H1 (cell line): ENCODE measurements at regions not wholly inside any gene's neighbourhood (a gene's known extent, or its start where the extent isn't known, plus 50 kb on each side); places are given as distances from the start of the nearest gene placed in this dataset.

Experiments
- CTCF ChIA-PET: fragments of 300-600 bp; sonication (Branson Sonifier 250); formaldehyde crosslinking; loops from one replicate; lab custom pipeline; 2021; ENCODE audit not compliant: partially characterized antibody; lab: Charles Lee
- POLR2A ChIA-PET: fragments of 300-600 bp; sonication (Branson Sonifier 250); formaldehyde crosslinking; loops from one replicate; lab custom pipeline; 2021; ENCODE audit warnings: inconsistent platforms; ENCODE audit not compliant: partially characterized antibody; lab: Charles Lee
- DNase-seq, 2 experiments: peaks; one replicate each; pipeline versions ENCODE4 v3.0.0 to v3.0.0-alpha.2; 2010 to 2022; ENCODE audit warnings: low spot score in 2 of 2, low read depth in 1 of 2, mixed read lengths in 1 of 2
- FAIRE-seq: peaks from 2 replicates; lab custom pipeline; 2011; peaks lifted over from hg19 to GRCh38; lab: Jason Lieb, UNC
- H2AFZ ChIP-seq: 2 replicates; pipeline ENCODE4 v1.8.1; 2012; ENCODE audit warnings: low read length, inconsistent platforms
- H2AK5ac ChIP-seq: 2 replicates; pipeline ENCODE4 v1.6.1; 2013; ENCODE audit warnings: low read depth, low read length
- H2BK120ac ChIP-seq: replicated peaks from 2 replicates; pipeline ENCODE3; 2013; ENCODE audit warnings: low read depth, low read length, inconsistent platforms
- H2BK12ac ChIP-seq: 2 replicates; pipeline ENCODE4 v1.6.1; 2013; ENCODE audit warnings: low read depth, low read length
- H2BK15ac ChIP-seq: 2 replicates; pipeline ENCODE4 v1.6.1; 2013; ENCODE audit warnings: low read length
- H2BK20ac ChIP-seq: 2 replicates; pipeline ENCODE4 v1.6.1; 2013; ENCODE audit warnings: low read length
- H2BK5ac ChIP-seq: 2 replicates; pipeline ENCODE4 v1.6.1; 2013; ENCODE audit warnings: low read depth, low read length
- H3K14ac ChIP-seq: 2 replicates; pipeline ENCODE4 v1.6.1; 2013; ENCODE audit warnings: inconsistent platforms; ENCODE audit not compliant: insufficient read length
- H3K18ac ChIP-seq: 2 replicates; pipeline ENCODE4 v1.6.1; 2013; ENCODE audit warnings: low read length; ENCODE audit errors: extremely low read depth
- H3K23ac ChIP-seq: 2 replicates; pipeline ENCODE4 v1.6.1; 2013; ENCODE audit warnings: inconsistent platforms; ENCODE audit not compliant: insufficient read length
- H3K23me2 ChIP-seq: 2 replicates; pipeline ENCODE4 v1.6.1; 2013; ENCODE audit warnings: low read depth, low read length
- H3K27ac ChIP-seq: 2 replicates; pipeline ENCODE4 v1.6.1; 2011; ENCODE audit warnings: low read depth, low read length, inconsistent platforms
- H3K27me3 ChIP-seq, 4 experiments: replicated peaks in 1 of 4; 1 replicate in 1 of 4; 2 replicates in 3 of 4; pipeline versions ENCODE4 v1.6.1 to v1.8.1; 2011 to 2013; ENCODE audit warnings: low read length in 3 of 4, mild to moderate bottlenecking in 3 of 4, inconsistent platforms in 2 of 4, mixed read lengths in 2 of 4, moderate library complexity in 1 of 4; ENCODE audit not compliant: control insufficient read depth in 3 of 4, insufficient read depth in 3 of 4; ENCODE audit errors: extremely low read depth in 1 of 4
- H3K36me3 ChIP-seq, 4 experiments: 2 replicates each; pipeline versions ENCODE4 v1.6.1 to v1.8.1; 2011 to 2013; ENCODE audit warnings: mild to moderate bottlenecking in 4 of 4, low read length in 3 of 4, moderate library complexity in 2 of 4, control low read depth in 1 of 4, inconsistent platforms in 1 of 4; ENCODE audit not compliant: insufficient read depth in 4 of 4, control insufficient read depth in 2 of 4
- H3K4ac ChIP-seq: replicated peaks from 2 replicates; pipeline ENCODE3; 2013; ENCODE audit warnings: low read length, low read depth, mixed read lengths, inconsistent platforms; ENCODE audit not compliant: insufficient read length
- H3K4me1 ChIP-seq, 4 experiments: replicated peaks in 1 of 4; 1 replicate in 1 of 4; 2 replicates in 3 of 4; pipeline versions ENCODE4 v1.6.1 to v1.8.1; 2011 to 2013; ENCODE audit warnings: low read length in 3 of 4, inconsistent platforms in 2 of 4, mixed read lengths in 1 of 4; ENCODE audit not compliant: insufficient read depth in 4 of 4, control insufficient read depth in 3 of 4
- H3K4me2 ChIP-seq, 2 experiments: 2 replicates each; pipeline versions ENCODE4 v1.6.1 to v1.8.1; 2011 to 2013; ENCODE audit warnings: low read depth in 2 of 2, low read length in 2 of 2, control low read depth in 1 of 2, inconsistent platforms in 1 of 2, mild to moderate bottlenecking in 1 of 2; ENCODE audit not compliant: insufficient read depth in 1 of 2
- H3K4me3 ChIP-seq, 4 experiments: fragments of 200-600, 300-600 bp in 1 of 4; sonication (generic), shearing (Covaris generic), sonication (Bioruptor Twin) in 1 of 4; 2 replicates each; pipeline versions ENCODE4 v1.5.1 to v1.8.1; 2011 to 2016; ENCODE audit warnings: low read length in 4 of 4, low read depth in 3 of 4, control low read depth in 2 of 4, inconsistent platforms in 2 of 4, mild to moderate bottlenecking in 2 of 4, mixed read lengths in 1 of 4, moderate library complexity in 1 of 4; ENCODE audit not compliant: insufficient read depth in 2 of 4; ENCODE audit errors: extremely low read depth in 1 of 4
- H3K56ac ChIP-seq: replicated peaks from 2 replicates; pipeline ENCODE3; 2013; ENCODE audit warnings: low read depth, mild to moderate bottlenecking, mixed read lengths, low read length, inconsistent platforms; ENCODE audit not compliant: insufficient read length
- H3K79me1 ChIP-seq: 2 replicates; pipeline ENCODE4 v1.6.1; 2013; ENCODE audit warnings: low read depth, low read length, control low read depth
- H3K79me2 ChIP-seq, 2 experiments: 2 replicates each; pipeline versions ENCODE4 v1.6.1 to v1.8.1; 2012 to 2013; ENCODE audit warnings: low read length in 2 of 2, mild to moderate bottlenecking in 2 of 2, inconsistent platforms in 1 of 2; ENCODE audit not compliant: insufficient read depth in 2 of 2, control insufficient read depth in 1 of 2
- H3K9ac ChIP-seq, 4 experiments: replicated peaks in 1 of 4; 1 replicate in 1 of 4; 2 replicates in 3 of 4; pipeline versions ENCODE4 v1.6.1 to v1.8.1; 2011 to 2013; ENCODE audit warnings: low read depth in 3 of 4, low read length in 3 of 4, control low read depth in 2 of 4, mild to moderate bottlenecking in 2 of 4, moderate library complexity in 2 of 4, inconsistent platforms in 1 of 4; ENCODE audit errors: extremely low read depth in 1 of 4
- H3K9me3 ChIP-seq, 2 experiments: 2 replicates each; pipeline versions ENCODE4 v1.6.1 to v1.8.1; 2012 to 2013; ENCODE audit warnings: mild to moderate bottlenecking in 2 of 2, moderate library complexity in 2 of 2, control low read depth in 1 of 2, inconsistent platforms in 1 of 2, low read depth in 1 of 2, low read length in 1 of 2, mixed read lengths in 1 of 2; ENCODE audit not compliant: insufficient read depth in 2 of 2
- H4K20me1 ChIP-seq, 2 experiments: replicated peaks in 1 of 2; 2 replicates each; pipeline versions ENCODE3 to v1.8.1; 2011 to 2013; ENCODE audit warnings: inconsistent platforms in 2 of 2, low read length in 2 of 2, mild to moderate bottlenecking in 1 of 2; ENCODE audit not compliant: insufficient read depth in 2 of 2, control insufficient read depth in 1 of 2
- H4K5ac ChIP-seq: 2 replicates; pipeline ENCODE4 v1.6.1; 2013; ENCODE audit warnings: low read length, low read depth, mixed read lengths, inconsistent platforms; ENCODE audit not compliant: insufficient read length
- H4K8ac ChIP-seq: 2 replicates; pipeline ENCODE4 v1.8.0; 2013; ENCODE audit warnings: mild to moderate bottlenecking, moderate library complexity, low read length, inconsistent platforms; ENCODE audit not compliant: insufficient read depth; ENCODE audit errors: extremely low read depth
- H4K91ac ChIP-seq: replicated peaks from 2 replicates; pipeline ENCODE3; 2013; ENCODE audit warnings: low read length, mixed read lengths, inconsistent platforms; ENCODE audit not compliant: insufficient read length
- ATF2 ChIP-seq: IDR thresholded peaks from 2 replicates; pipeline ENCODE4 v1.6.1; 2012; ENCODE audit warnings: low read length, inconsistent platforms
- CREB1 ChIP-seq: IDR thresholded peaks from 2 replicates; pipeline ENCODE4 v1.6.1; 2012; ENCODE audit warnings: inconsistent platforms
- EP300 ChIP-seq, 2 experiments: IDR thresholded peaks; 1 replicate in 1 of 2; 2 replicates in 1 of 2; pipeline ENCODE4 v1.6.1; 2011 to 2012; ENCODE audit warnings: low read depth in 2 of 2, low read length in 2 of 2, mild to moderate bottlenecking in 2 of 2, borderline replicate concordance in 1 of 2, inconsistent platforms in 1 of 2, moderate library complexity in 1 of 2
- KDM1A ChIP-seq: fragments of 200-600, 300-600 bp; sonication (generic); IDR thresholded peaks from 2 replicates; pipeline ENCODE4 v1.7.1; 2016; ENCODE audit warnings: mild to moderate bottlenecking, low read length, borderline replicate concordance
- NANOG ChIP-seq: IDR thresholded peaks from 2 replicates; pipeline ENCODE4 v1.6.1; 2011; ENCODE audit warnings: low read length, low read depth, mild to moderate bottlenecking, inconsistent platforms; ENCODE audit not compliant: insufficient read depth, poor library complexity, severe bottlenecking
- RBBP5 ChIP-seq: IDR thresholded peaks from 2 replicates; pipeline ENCODE4 v1.7.1; 2012; ENCODE audit warnings: low read depth, mild to moderate bottlenecking, inconsistent platforms, low read length, moderate library complexity, borderline replicate concordance
- SIX5 ChIP-seq: IDR thresholded peaks from 2 replicates; pipeline ENCODE4 v1.6.1; 2011; ENCODE audit warnings: mild to moderate bottlenecking, low read depth, low read length
- SP4 ChIP-seq: IDR thresholded peaks from 2 replicates; pipeline ENCODE4 v1.6.1; 2012; ENCODE audit warnings: low read length, inconsistent platforms
- SUZ12 ChIP-seq: fragments of 200-600 bp; sonication (generic); IDR thresholded peaks from 2 replicates; pipeline ENCODE4 v1.6.1; 2012; ENCODE audit warnings: mild to moderate bottlenecking, inconsistent platforms, low read length, moderate library complexity, mixed read lengths
- TCF12 ChIP-seq: IDR thresholded peaks from 2 replicates; pipeline ENCODE4 v1.6.1; 2011; ENCODE audit warnings: low read depth, mild to moderate bottlenecking, low read length
- TEAD4 ChIP-seq: IDR thresholded peaks from 2 replicates; pipeline ENCODE4 v1.6.1; 2012; ENCODE audit warnings: low read depth, low read length, inconsistent platforms, mixed read lengths
- WGBS, 2 experiments: shearing (Covaris generic) in 1 of 2; methylation state at CpG; one replicate each; pipeline versions ENCODE4 v1.1.6 to v1.1.7; 2013 to 2015; ENCODE audit warnings: low lambda C conversion rate in 2 of 2, mixed read lengths in 2 of 2, inconsistent platforms in 1 of 2, low coverage in 1 of 2, missing lambda C conversion rate in 1 of 2; ENCODE audit not compliant: insufficient replicate concordance in 2 of 2, insufficient coverage in 1 of 2, insufficient read length in 1 of 2; ENCODE audit errors: extremely low coverage in 1 of 2, missing lambda C conversion rate in 1 of 2; 5-methylcytosine and 5-hydroxymethylcytosine counted together
- TF ChIP-seq, protein P1 (sequence below): IDR thresholded peaks from 2 replicates; pipeline ENCODE4 v1.6.1; 2012; ENCODE audit warnings: inconsistent platforms

- no peak overlapping the region for H3K4me3 ChIP-seq
- no peak for DNase-seq
Observed at GRCh38 chr10:124307591-124307990, 111.1 kb downstream of the OAT start.

More at GRCh38 chr10:124307591-124307990, 111.1 kb downstream of the OAT start:
- H3K79me1 ChIP-seq = no peaks in the 10 kb centered on the region
- H3K14ac ChIP-seq = no peak overlapping the region
- FAIRE-seq = no peak
- no peak overlapping the region for H3K27ac ChIP-seq
- no peak overlapping the region for H4K5ac ChIP-seq
- no peak overlapping the region for H2BK120ac ChIP-seq
- H2BK15ac ChIP-seq = no peak overlapping the region
- no peak overlapping the region for H3K18ac ChIP-seq
- H3K23ac ChIP-seq = no peak overlapping the region
- no peak overlapping the region for H4K91ac ChIP-seq
- H2BK12ac ChIP-seq = no peak overlapping the region
- H3K9ac ChIP-seq = no peak overlapping the region
- no peaks in the 10 kb centered on the region for H3K4me1 ChIP-seq
- H4K8ac ChIP-seq = no peak overlapping the region
- peaks cover 6% of the 10 kb centered on the region; the same call in 1 of the 2 replicates for H3K23me2 ChIP-seq
- CTCF ChIA-PET = interaction anchor here (0.6 to 1.6 kb wide), 10 partner anchors 8 to 319 kb away, joined by 3 to 4 read pairs (median 4); no protein-coding TSS in a partner anchor
- H2BK5ac ChIP-seq = no peak overlapping the region
- no peaks in the 10 kb centered on the region for H3K36me3 ChIP-seq
- WGBS, 2 experiments = 92% methylated on average over 17 of the region's 17 CpGs; no CpG with 5 or more reads in 1 of the 2 experiments
- H2BK20ac ChIP-seq = no peak overlapping the region
- H4K20me1 ChIP-seq = no peaks in the 10 kb centered on the region
- H3K9me3 ChIP-seq = no peaks in the 10 kb centered on the region
- no peak overlapping the region for H3K4me2 ChIP-seq
- POLR2A ChIA-PET = no interaction called here
- no peaks in the 10 kb centered on the region for H3K79me2 ChIP-seq
- TF ChIP-seq EP300 (IDR thresholded peaks at IDR 0.05; ENCODE audit: borderline replicate concordance in 1 of 2, low read depth in 2 of 2, low read length in 2 of 2) = no peak
- no peak for TF ChIP-seq NANOG
- no peak for TF ChIP-seq ATF2
- TF ChIP-seq SUZ12 = no peak
- no peak for TF ChIP-seq CREB1
- TF ChIP-seq KDM1A = no peak
- TF ChIP-seq TCF12 = no peak
- TF ChIP-seq TEAD4 = no peak
- no peak for TF ChIP-seq RBBP5
- no peak for TF ChIP-seq SIX5
- TF ChIP-seq, protein P1, sequence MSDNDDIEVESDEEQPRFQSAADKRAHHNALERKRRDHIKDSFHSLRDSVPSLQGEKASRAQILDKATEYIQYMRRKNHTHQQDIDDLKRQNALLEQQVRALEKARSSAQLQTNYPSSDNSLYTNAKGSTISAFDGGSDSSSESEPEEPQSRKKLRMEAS = no peak
- no peak for TF ChIP-seq SP4
- no peak overlapping the region for H2AFZ ChIP-seq
- H2AK5ac ChIP-seq = no peak overlapping the region
- H3K4ac ChIP-seq = no peak overlapping the region
- no peaks in the 10 kb centered on the region for H3K27me3 ChIP-seq
- H3K56ac ChIP-seq = no peak overlapping the region
